Right lobe of liver (tissue), 4 donors: ENCODE measurements at regions not wholly inside any gene's neighbourhood (a gene's known extent, or its start where the extent isn't known, plus 50 kb on each side); places are given as distances from the start of the nearest gene placed in this dataset.

ENCODE experiments used
- POLR2A ChIP-seq: fragments of 450-650 bp; IDR thresholded peaks from one replicate; pipeline ENCODE4 v1.6.1; 2017; ENCODE audit warnings: antibody characterized with exemption, mild to moderate bottlenecking
- TF ChIP-seq, protein P1 (sequence below), 4 donors: fragments of 200-600 bp in 3 of 4; fragments of 450-650 bp in 1 of 4; IDR thresholded peaks; one replicate each; pipeline versions ENCODE4 v1.5.1 to v1.8.0; 2016 to 2022; ENCODE audit warnings: antibody characterized with exemption in 4 of 4, mild to moderate bottlenecking in 2 of 4
- donor health status: DM: no; HTN: no; CAD: no.
- donor health status: DM: no; HTN: no; CAD: no.
- donor health status: DM: no; HTN: yes; CAD: no.

- no peak for TF ChIP-seq POLR2A
- TF ChIP-seq, protein P1, sequence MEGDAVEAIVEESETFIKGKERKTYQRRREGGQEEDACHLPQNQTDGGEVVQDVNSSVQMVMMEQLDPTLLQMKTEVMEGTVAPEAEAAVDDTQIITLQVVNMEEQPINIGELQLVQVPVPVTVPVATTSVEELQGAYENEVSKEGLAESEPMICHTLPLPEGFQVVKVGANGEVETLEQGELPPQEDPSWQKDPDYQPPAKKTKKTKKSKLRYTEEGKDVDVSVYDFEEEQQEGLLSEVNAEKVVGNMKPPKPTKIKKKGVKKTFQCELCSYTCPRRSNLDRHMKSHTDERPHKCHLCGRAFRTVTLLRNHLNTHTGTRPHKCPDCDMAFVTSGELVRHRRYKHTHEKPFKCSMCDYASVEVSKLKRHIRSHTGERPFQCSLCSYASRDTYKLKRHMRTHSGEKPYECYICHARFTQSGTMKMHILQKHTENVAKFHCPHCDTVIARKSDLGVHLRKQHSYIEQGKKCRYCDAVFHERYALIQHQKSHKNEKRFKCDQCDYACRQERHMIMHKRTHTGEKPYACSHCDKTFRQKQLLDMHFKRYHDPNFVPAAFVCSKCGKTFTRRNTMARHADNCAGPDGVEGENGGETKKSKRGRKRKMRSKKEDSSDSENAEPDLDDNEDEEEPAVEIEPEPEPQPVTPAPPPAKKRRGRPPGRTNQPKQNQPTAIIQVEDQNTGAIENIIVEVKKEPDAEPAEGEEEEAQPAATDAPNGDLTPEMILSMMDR (IDR thresholded peaks at IDR 0.05), result no peak
Measured at GRCh38 chr20:5486377-5487054, 124.3 kb downstream of the GPCPD1 start.
